Peyer's patch (tissue), 4 donors: ENCODE measurements at regions not wholly inside any gene's neighbourhood (a gene's known extent, or its start where the extent isn't known, plus 50 kb on each side); places are given as distances from the start of the nearest gene placed in this dataset.

ENCODE experiments used
- CTCF ChIP-seq, 6 experiments: fragments of 450-650 bp in 4 of 6; fragments of 200-600 bp in 2 of 6; sonication (generic) in 1 of 6; IDR thresholded peaks; one replicate each; pipeline ENCODE4 v1.5.1; 2017 to 2019; ENCODE audit warnings: antibody characterized with exemption in 6 of 6, mild to moderate bottlenecking in 3 of 6, moderate library complexity in 1 of 6
- POLR2A ChIP-seq, 2 donors: fragments of 450-650 bp; IDR thresholded peaks; one replicate each; pipeline ENCODE4 v1.5.1; 2017; ENCODE audit warnings: antibody characterized with exemption in 2 of 2, mild to moderate bottlenecking in 2 of 2, moderate library complexity in 2 of 2

DNA sequence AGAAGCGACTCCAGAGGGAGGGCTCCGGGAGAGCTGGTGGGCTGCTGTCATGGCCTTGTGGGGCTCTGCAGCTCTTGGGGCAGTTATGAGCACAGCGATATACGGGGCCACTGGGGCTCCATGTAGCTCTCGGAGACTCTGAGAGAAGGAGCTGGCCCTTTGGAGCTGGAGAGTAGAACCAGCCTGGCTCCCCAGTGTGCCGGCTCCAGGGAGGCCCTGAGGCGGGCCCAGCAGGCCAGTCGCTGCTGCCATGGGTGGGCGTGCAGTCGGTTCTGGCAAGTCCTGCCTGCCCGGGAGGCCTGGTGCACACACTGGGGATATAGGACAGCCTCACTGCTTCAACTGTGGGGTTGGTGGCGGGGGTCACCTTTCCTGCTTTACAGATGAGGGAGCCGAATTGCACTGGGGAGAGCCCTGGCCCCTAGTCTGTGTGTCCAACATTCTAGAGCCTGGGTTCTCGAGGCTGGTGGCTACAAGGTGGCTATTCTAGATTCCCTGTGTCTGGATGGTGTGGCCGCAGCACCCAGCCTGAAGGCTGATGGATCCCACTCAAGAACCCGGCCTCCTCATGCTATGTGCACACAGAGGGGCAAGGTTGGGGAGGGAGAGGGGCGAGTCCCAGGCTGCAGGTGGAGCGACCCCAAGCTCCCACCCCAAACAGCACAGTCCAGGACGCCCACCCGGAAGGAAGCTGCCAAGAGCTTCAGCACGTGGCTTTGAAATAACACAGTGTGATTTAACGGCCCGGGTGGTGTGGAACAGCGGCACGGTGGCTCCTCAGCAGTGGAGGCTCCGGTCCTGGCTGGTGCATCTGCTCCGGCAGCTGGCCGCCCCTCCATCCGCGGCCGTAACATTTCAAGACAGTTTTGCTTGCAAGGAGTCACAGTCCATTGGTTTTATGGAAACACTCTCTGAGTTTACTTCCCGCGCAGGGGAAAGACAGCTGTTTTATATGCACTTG lies 188.3 kb upstream of the C14orf180 start:
- TF ChIP-seq CTCF (IDR thresholded peaks at IDR 0.05) (no peak), POLR2A (IDR thresholded peaks at IDR 0.05) (no peak)
